ENCODE measurements at regions not wholly inside any gene's neighbourhood (a gene's known extent, or its start where the extent isn't known, plus 50 kb on each side); places are given as distances from the start of the nearest gene placed in this dataset.

- no peak overlapping the region for H3K4me3 ChIP-seq (ENCODE audit: low read depth, low read length)
- no peak for TF ChIP-seq MAX (IDR thresholded peaks at IDR 0.05; ENCODE audit: low read depth, low read length)
- no peak for TF ChIP-seq MYC (IDR thresholded peaks at IDR 0.05; ENCODE audit: low read depth, low read length)
- TF ChIP-seq POLR2A (IDR thresholded peaks at IDR 0.05; ENCODE audit: extremely low read depth, insufficient read length), result no peak
- no peak for TF ChIP-seq CTCF (IDR thresholded peaks at IDR 0.05; ENCODE audit: low read depth, low read length)
- no peak for DNase-seq (ENCODE audit: low read depth)
These were observed 331.3 kb downstream of the BCKDHB start for GRCh38 chr6:80437801-80438200.

GRCh38 chr6:80437221-80437620 lies 330.8 kb downstream of the BCKDHB start:
- no peak overlapping the region for H3K4me3 ChIP-seq (ENCODE audit: low read depth, low read length)
- no peak for DNase-seq (ENCODE audit: low read depth)
- TF ChIP-seq MYC (IDR thresholded peaks at IDR 0.05; ENCODE audit: low read depth, low read length) (no peak), POLR2A (IDR thresholded peaks at IDR 0.05; ENCODE audit: extremely low read depth, insufficient read length) (no peak), MAX (IDR thresholded peaks at IDR 0.05; ENCODE audit: low read depth, low read length) (no peak), CTCF (IDR thresholded peaks at IDR 0.05; ENCODE audit: low read depth, low read length) (no peak)

GRCh38 chr6:80436663-80437062 lies 330.2 kb downstream of the BCKDHB start:
- no peak for DNase-seq (ENCODE audit: low read depth)
- TF ChIP-seq MYC (IDR thresholded peaks at IDR 0.05; ENCODE audit: low read depth, low read length) (no peak), POLR2A (IDR thresholded peaks at IDR 0.05; ENCODE audit: extremely low read depth, insufficient read length) (no peak), MAX (IDR thresholded peaks at IDR 0.05; ENCODE audit: low read depth, low read length) (no peak), CTCF (IDR thresholded peaks at IDR 0.05; ENCODE audit: low read depth, low read length) (no peak)
- no peak overlapping the region for H3K4me3 ChIP-seq (ENCODE audit: low read depth, low read length)

- TF ChIP-seq MAX (IDR thresholded peaks at IDR 0.05; ENCODE audit: low read depth, low read length) (no peak), POLR2A (IDR thresholded peaks at IDR 0.05; ENCODE audit: extremely low read depth, insufficient read length) (no peak), MYC (IDR thresholded peaks at IDR 0.05; ENCODE audit: low read depth, low read length) (no peak), CTCF (IDR thresholded peaks at IDR 0.05; ENCODE audit: low read depth, low read length) (no peak)
- DNase-seq (ENCODE audit: low read depth), result no peak
- H3K4me3 ChIP-seq (ENCODE audit: low read depth, low read length), result no peak overlapping the region
These were observed 329.0 kb downstream of the BCKDHB start for GRCh38 chr6:80435457-80435856.

- no peak for DNase-seq (ENCODE audit: low read depth)
- H3K4me3 ChIP-seq (ENCODE audit: low read depth, low read length), result no peak overlapping the region
- TF ChIP-seq CTCF (IDR thresholded peaks at IDR 0.05; ENCODE audit: low read depth, low read length), result no peak
- no peak for TF ChIP-seq MAX (IDR thresholded peaks at IDR 0.05; ENCODE audit: low read depth, low read length)
- no peak for TF ChIP-seq MYC (IDR thresholded peaks at IDR 0.05; ENCODE audit: low read depth, low read length)
- TF ChIP-seq POLR2A (IDR thresholded peaks at IDR 0.05; ENCODE audit: extremely low read depth, insufficient read length), result no peak
These were observed 328.4 kb downstream of the BCKDHB start for GRCh38 chr6:80434691-80435350.

All from NB4 (cell line).